Hematopoietic multipotent progenitor cell (in vitro differentiated cells): ENCODE measurements at regions not wholly inside any gene's neighbourhood (a gene's known extent, or its start where the extent isn't known, plus 50 kb on each side); places are given as distances from the start of the nearest gene placed in this dataset.
"Not testable (repeated sequence)": the region's sequence is repeated elsewhere in the genome, so short reads cannot be mapped to it uniquely, and the experiment has no call there.

Experiments
- DNase-seq, 3 donors: peaks; one replicate each; pipeline ENCODE4 v3.0.0-alpha.2; 2011 to 2015; ENCODE audit warnings: low read depth in 2 of 3, low spot score in 2 of 3

GRCh38 chr2:198917926-198918720, 539.6 kb downstream of the SATB2 start:
- DNase-seq, result no peak

GRCh38 chr2:198917275-198917674, 540.5 kb downstream of the SATB2 start:
- DNase-seq, result no peak

- DNase-seq, result no peak
These were observed 541.1 kb downstream of the SATB2 start for GRCh38 chr2:198916548-198917080.

- DNase-seq, result peak in 1 of 3 donors; percentile 1
These were observed 544.2 kb downstream of the SATB2 start for GRCh38 chr2:198913394-198914152.

GRCh38 chr2:198909525-198910267, 548.0 kb downstream of the SATB2 start:
- no peak for DNase-seq

GRCh38 chr2:198905881-198906612, 551.7 kb downstream of the SATB2 start:
- DNase-seq, result no peak

GRCh38 chr2:198901894-198902293, 555.8 kb downstream of the SATB2 start:
- DNase-seq, result no peak

- DNase-seq, result no peak
These were observed 557.6 kb downstream of the SATB2 start for GRCh38 chr2:198900141-198900540.

- DNase-seq, result no peak
These were observed 567.2 kb downstream of the SATB2 start for GRCh38 chr2:198890490-198890889.

GRCh38 chr2:198883604-198884003, 574.1 kb downstream of the SATB2 start:
- DNase-seq, result no peak

GRCh38 chr2:198880986-198881385, 576.8 kb downstream of the SATB2 start:
- no peak for DNase-seq

- DNase-seq, result no peak
These were observed 577.3 kb downstream of the SATB2 start for GRCh38 chr2:198880421-198880820.

GRCh38 chr2:198874472-198874858, 583.3 kb downstream of the SATB2 start:
- DNase-seq, result no peak

GRCh38 chr2:198873503-198874471, 584.0 kb downstream of the SATB2 start:
- DNase-seq, result no peak

- DNase-seq, result no peak
These were observed 594.1 kb downstream of the SATB2 start for GRCh38 chr2:198863655-198864054.

- DNase-seq, result no peak
These were observed 596.7 kb downstream of the SATB2 start for GRCh38 chr2:198861080-198861479.

GRCh38 chr2:198857246-198857645, 600.5 kb downstream of the SATB2 start:
- DNase-seq, result no peak

GRCh38 chr2:198855746-198856145, 602.0 kb downstream of the SATB2 start:
- not testable (repeated sequence) for DNase-seq

GRCh38 chr2:198852248-198852647, 605.5 kb downstream of the SATB2 start:
- DNase-seq, result no peak
